ENCODE measurements at regions not wholly inside any gene's neighbourhood (a gene's known extent, or its start where the extent isn't known, plus 50 kb on each side); places are given as distances from the start of the nearest gene placed in this dataset.

DNA sequence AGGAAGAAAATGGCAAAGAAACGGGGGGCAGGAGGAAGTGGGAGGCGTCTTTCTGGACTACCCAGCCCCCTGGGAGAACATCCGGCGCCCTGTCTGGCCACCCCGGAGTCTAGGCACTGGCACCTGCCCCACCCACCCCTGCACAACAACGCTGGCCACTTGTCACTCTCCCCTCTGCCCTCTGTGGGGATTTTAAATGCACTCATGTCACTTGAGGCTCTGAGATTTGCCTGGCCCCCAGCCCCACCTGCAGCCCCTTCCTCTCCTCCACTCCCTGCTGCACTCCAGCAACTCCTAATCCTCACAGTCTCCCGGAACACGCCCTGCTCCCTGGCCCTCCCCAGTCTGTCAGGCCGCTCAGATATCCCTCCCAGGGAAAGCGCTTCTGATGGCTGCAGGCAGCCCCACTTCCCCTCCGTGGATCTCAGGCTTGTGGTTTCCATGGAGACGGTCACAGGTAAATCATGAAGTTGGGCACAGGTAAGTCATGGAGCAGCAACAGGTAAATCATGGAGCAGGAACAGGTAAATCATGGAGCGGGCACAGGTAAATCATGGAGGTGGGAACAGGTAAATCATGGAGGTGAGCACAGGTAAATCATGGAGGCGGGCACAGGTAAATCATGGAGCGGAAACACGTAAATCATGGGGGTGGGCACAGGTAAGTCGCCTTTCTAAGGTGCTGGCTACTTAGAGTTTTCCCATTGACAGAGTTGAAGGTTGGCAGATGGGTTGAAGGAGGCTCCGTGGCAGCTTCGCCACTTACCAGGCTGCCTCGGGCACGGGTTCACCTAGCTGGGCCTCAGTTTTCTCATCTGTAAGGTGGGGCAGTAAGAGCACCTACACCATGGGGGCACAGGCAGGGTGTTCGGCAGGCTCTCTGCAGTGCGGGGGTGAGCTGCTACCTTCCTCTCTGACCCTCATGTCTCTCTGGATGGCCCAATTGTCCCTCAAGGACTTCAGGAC lies 79.0 kb upstream of the SHISAL1 start:
- no TSS peak for BruUV-seq (replicated peaks)
- Histone ChIP-seq H3K79me2 (ENCODE audit: insufficient read depth, low read depth, low read length) (no peaks in the 10 kb centered on the region), H4K20me1 (ENCODE audit: insufficient read depth, low read length) (no peaks in the 10 kb centered on the region), H2AFZ (ENCODE audit: low read length) (no peak overlapping the region), H3K9me2 (ENCODE audit: insufficient read depth, low read length) (no peaks in the 10 kb centered on the region), H3K4me3 (ENCODE audit: low read depth, low read length, poor library complexity, severe bottlenecking) (no peak overlapping the region), H3K9me3 (ENCODE audit: low read length) (no peaks in the 10 kb centered on the region), H3K4me1 (ENCODE audit: insufficient read depth, low read length, poor library complexity, severe bottlenecking) (no peaks in the 10 kb centered on the region), H3K36me3 (ENCODE audit: insufficient read depth, low read length) (no peaks in the 10 kb centered on the region), H3K4me2 (ENCODE audit: low read length) (no peak overlapping the region), H3K27ac (ENCODE audit: low read depth, low read length, poor library complexity, severe bottlenecking) (no peak overlapping the region)
- intact Hi-C loops (cut with micrococcal nuclease; ENCODE audit: unreplicated experiment): no loop called here
- POLR2A ChIA-PET: no interaction called here
- TF ChIP-seq, protein P1, sequence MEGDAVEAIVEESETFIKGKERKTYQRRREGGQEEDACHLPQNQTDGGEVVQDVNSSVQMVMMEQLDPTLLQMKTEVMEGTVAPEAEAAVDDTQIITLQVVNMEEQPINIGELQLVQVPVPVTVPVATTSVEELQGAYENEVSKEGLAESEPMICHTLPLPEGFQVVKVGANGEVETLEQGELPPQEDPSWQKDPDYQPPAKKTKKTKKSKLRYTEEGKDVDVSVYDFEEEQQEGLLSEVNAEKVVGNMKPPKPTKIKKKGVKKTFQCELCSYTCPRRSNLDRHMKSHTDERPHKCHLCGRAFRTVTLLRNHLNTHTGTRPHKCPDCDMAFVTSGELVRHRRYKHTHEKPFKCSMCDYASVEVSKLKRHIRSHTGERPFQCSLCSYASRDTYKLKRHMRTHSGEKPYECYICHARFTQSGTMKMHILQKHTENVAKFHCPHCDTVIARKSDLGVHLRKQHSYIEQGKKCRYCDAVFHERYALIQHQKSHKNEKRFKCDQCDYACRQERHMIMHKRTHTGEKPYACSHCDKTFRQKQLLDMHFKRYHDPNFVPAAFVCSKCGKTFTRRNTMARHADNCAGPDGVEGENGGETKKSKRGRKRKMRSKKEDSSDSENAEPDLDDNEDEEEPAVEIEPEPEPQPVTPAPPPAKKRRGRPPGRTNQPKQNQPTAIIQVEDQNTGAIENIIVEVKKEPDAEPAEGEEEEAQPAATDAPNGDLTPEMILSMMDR (conservative IDR thresholded peaks at IDR 0.05; ENCODE audit: low read length): no peak
- no peak for TF ChIP-seq EZH2phosphoT487 (IDR thresholded peaks at IDR 0.05; ENCODE audit: borderline replicate concordance, low read depth, low read length)
- no peak for DNase-seq (ENCODE audit: low spot score)
- CTCF ChIA-PET (ENCODE audit: unreplicated experiment): no interaction called here

DNA sequence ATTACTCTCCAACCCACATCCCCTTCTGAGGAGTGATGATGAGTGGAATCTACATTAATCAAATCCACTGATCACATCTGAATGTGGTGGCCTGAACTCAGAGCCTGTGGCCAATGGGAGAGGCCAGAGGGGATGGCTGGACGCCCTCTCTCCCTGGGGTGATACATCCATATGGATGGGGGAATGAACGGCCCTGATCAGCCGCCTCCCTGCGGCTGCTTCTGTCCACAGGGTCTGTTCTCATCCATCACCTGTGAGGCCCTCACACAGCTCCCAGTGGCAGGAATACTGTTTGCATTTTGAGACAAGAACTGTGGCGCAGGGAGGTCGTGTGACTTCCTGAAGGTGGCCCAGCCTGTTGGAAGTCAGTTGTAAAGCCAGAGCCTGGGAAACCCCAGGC lies 78.3 kb upstream of the SHISAL1 start:
- no peaks in the 10 kb centered on the region for H3K4me1 ChIP-seq (ENCODE audit: insufficient read depth, low read length, poor library complexity, severe bottlenecking)
- H3K9me3 ChIP-seq (ENCODE audit: low read length): no peaks in the 10 kb centered on the region
- no TSS peak for BruUV-seq (replicated peaks)
- no peak overlapping the region for H3K4me2 ChIP-seq (ENCODE audit: low read length)
- TF ChIP-seq, protein P1 (conservative IDR thresholded peaks at IDR 0.05; ENCODE audit: low read length): no peak
- TF ChIP-seq EZH2phosphoT487 (IDR thresholded peaks at IDR 0.05; ENCODE audit: borderline replicate concordance, low read depth, low read length): no peak
- H3K36me3 ChIP-seq (ENCODE audit: insufficient read depth, low read length): no peaks in the 10 kb centered on the region
- H4K20me1 ChIP-seq (ENCODE audit: insufficient read depth, low read length): no peaks in the 10 kb centered on the region
- no peak for DNase-seq (ENCODE audit: low spot score)
- H3K27ac ChIP-seq (ENCODE audit: low read depth, low read length, poor library complexity, severe bottlenecking): no peak overlapping the region
- H3K9me2 ChIP-seq (ENCODE audit: insufficient read depth, low read length): no peaks in the 10 kb centered on the region
- no peak overlapping the region for H2AFZ ChIP-seq (ENCODE audit: low read length)
- no peaks in the 10 kb centered on the region for H3K79me2 ChIP-seq (ENCODE audit: insufficient read depth, low read depth, low read length)
- POLR2A ChIA-PET: no interaction called here
- CTCF ChIA-PET (ENCODE audit: unreplicated experiment): no interaction called here
- no peak overlapping the region for H3K4me3 ChIP-seq (ENCODE audit: low read depth, low read length, poor library complexity, severe bottlenecking)
- intact Hi-C loops (cut with micrococcal nuclease; ENCODE audit: unreplicated experiment): no loop called here

DNA sequence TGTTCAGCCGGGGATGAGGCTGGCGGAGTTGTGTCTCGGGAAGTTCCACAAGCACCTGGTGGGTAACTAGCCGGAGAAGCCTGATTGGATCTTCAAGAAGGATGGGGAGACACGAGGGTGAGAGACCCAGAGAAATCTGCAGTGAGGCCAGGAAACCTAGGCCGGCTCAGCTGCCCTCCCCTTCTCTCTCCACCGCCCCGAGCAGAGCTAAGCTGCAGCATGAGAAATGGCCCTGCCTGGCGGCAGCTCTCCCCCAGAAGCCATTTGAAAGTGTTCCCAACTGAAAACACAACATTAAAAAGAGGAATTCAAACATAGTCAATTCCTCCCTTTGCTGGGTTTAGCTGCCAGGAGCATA lies 77.8 kb upstream of the SHISAL1 start:
- H4K20me1 ChIP-seq (ENCODE audit: insufficient read depth, low read length): no peaks in the 10 kb centered on the region
- no peaks in the 10 kb centered on the region for H3K9me2 ChIP-seq (ENCODE audit: insufficient read depth, low read length)
- H3K4me3 ChIP-seq (ENCODE audit: low read depth, low read length, poor library complexity, severe bottlenecking): no peak overlapping the region
- no peak for DNase-seq (ENCODE audit: low spot score)
- no peak overlapping the region for H3K4me2 ChIP-seq (ENCODE audit: low read length)
- H2AFZ ChIP-seq (ENCODE audit: low read length): no peak overlapping the region
- H3K4me1 ChIP-seq (ENCODE audit: insufficient read depth, low read length, poor library complexity, severe bottlenecking): no peaks in the 10 kb centered on the region
- POLR2A ChIA-PET: no interaction called here
- intact Hi-C loops (cut with micrococcal nuclease; ENCODE audit: unreplicated experiment): no loop called here
- no peaks in the 10 kb centered on the region for H3K79me2 ChIP-seq (ENCODE audit: insufficient read depth, low read depth, low read length)
- no peaks in the 10 kb centered on the region for H3K36me3 ChIP-seq (ENCODE audit: insufficient read depth, low read length)
- TF ChIP-seq EZH2phosphoT487 (IDR thresholded peaks at IDR 0.05; ENCODE audit: borderline replicate concordance, low read depth, low read length): no peak
- TF ChIP-seq, protein P1 (conservative IDR thresholded peaks at IDR 0.05; ENCODE audit: low read length): no peak
- no TSS peak for BruUV-seq (replicated peaks)
- CTCF ChIA-PET (ENCODE audit: unreplicated experiment): no interaction called here
- H3K9me3 ChIP-seq (ENCODE audit: low read length): no peaks in the 10 kb centered on the region
- no peak overlapping the region for H3K27ac ChIP-seq (ENCODE audit: low read depth, low read length, poor library complexity, severe bottlenecking)

Measured in OCI-LY7 (cell line).